Osteocyte (in vitro differentiated cells): ENCODE measurements at regions not wholly inside any gene's neighbourhood (a gene's known extent, or its start where the extent isn't known, plus 50 kb on each side); places are given as distances from the start of the nearest gene placed in this dataset.
A peak's percentile ranks its signal among the peaks of the same experiment; 100 is the strongest.
"Not testable (repeated sequence)": the region's sequence is repeated elsewhere in the genome, so short reads cannot be mapped to it uniquely, and the experiment has no call there.

Experiments
- DNase-seq: peaks from one replicate; pipeline ENCODE4 v3.0.0; 2021; ENCODE audit warnings: mixed read lengths; ENCODE audit not compliant: unreplicated experiment; ENCODE audit errors: extremely low spot score
- H3K27ac Mint-ChIP-seq: one replicate; pipeline ENCODE4 v1.8.0; 2021; ENCODE audit warnings: mild to moderate bottlenecking, mixed read lengths; ENCODE audit not compliant: unreplicated experiment
- H3K27me3 Mint-ChIP-seq: one replicate; pipeline ENCODE4 v1.8.0; 2021; ENCODE audit warnings: mixed read lengths; ENCODE audit not compliant: unreplicated experiment
- H3K36me3 Mint-ChIP-seq: one replicate; pipeline ENCODE4 v1.8.0; 2021; ENCODE audit warnings: mixed read lengths; ENCODE audit not compliant: unreplicated experiment
- H3K4me1 Mint-ChIP-seq: one replicate; pipeline ENCODE4 v1.8.0; 2021; ENCODE audit warnings: mixed read lengths; ENCODE audit not compliant: unreplicated experiment
- H3K4me3 Mint-ChIP-seq: one replicate; pipeline ENCODE4 v1.8.0; 2021; ENCODE audit warnings: mild to moderate bottlenecking, moderate library complexity, mixed read lengths; ENCODE audit not compliant: unreplicated experiment
- H3K9me3 Mint-ChIP-seq: one replicate; pipeline ENCODE4 v1.8.0; 2021; ENCODE audit warnings: mixed read lengths; ENCODE audit not compliant: unreplicated experiment

DNA sequence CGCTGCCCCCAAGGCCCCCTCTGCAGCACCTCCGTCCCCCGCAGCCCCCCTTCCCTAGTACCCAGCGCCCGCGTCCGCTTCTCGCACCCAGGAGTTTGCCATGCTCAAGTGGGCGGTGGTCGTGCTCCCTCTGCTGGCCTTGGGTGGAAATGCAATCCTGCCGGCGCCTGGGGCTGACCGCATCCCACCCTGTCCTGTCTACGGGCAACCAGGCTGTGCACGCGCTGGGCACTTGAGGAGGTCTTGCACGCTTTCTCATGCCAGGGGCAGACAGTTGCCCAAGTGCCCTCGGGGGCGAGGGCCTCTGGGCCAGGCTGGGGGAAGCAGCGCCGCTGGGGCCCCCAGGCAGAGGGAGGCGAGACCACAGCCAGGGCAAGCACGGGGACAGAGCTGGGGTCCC, 1450.7 kb upstream of the TPTE start:
- not testable (repeated sequence) for H3K36me3 Mint-ChIP-seq, H3K4me1 Mint-ChIP-seq, H3K27me3 Mint-ChIP-seq, H3K9me3 Mint-ChIP-seq, H3K4me3 Mint-ChIP-seq, H3K27ac Mint-ChIP-seq
- DNase-seq: peak; percentile 80

DNA sequence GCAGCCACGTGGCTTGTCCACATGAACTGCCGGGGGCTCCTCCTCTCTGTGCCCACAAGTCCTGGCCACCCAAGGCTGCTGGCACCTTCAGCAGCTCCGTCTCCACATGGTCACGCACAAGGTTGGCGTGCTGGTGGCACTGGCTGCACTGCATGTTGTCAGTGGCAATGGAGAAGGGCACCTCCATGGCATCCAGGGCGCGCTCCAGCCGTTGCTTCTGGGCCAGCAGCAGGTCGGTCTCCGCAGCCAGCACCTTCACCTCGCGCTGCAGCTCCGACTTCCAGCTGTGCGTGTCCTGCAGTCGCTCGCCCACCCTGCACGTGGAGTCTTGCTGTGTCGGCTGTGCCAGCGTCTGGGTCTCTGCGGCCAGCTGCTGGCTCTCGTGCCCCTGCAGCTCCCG, 1448.4 kb upstream of the TPTE start:
- H3K27me3 Mint-ChIP-seq, H3K9me3 Mint-ChIP-seq, H3K4me3 Mint-ChIP-seq, H3K4me1 Mint-ChIP-seq, H3K36me3 Mint-ChIP-seq, DNase-seq, H3K27ac Mint-ChIP-seq: not testable (repeated sequence)

- not testable (repeated sequence) for H3K9me3 Mint-ChIP-seq
Measured at GRCh38 chr21:9074772-9075171, 1446.6 kb upstream of the TPTE start.

GRCh38 chr21:9083091-9083826, 1438.1 kb upstream of the TPTE start:
- not testable (repeated sequence) for DNase-seq, H3K36me3 Mint-ChIP-seq, H3K4me3 Mint-ChIP-seq, H3K27ac Mint-ChIP-seq, H3K27me3 Mint-ChIP-seq, H3K9me3 Mint-ChIP-seq, H3K4me1 Mint-ChIP-seq

More at GRCh38 chr21:9074772-9075171, 1446.6 kb upstream of the TPTE start:
- not testable (repeated sequence) for H3K4me3 Mint-ChIP-seq, H3K27me3 Mint-ChIP-seq, H3K27ac Mint-ChIP-seq, DNase-seq, H3K4me1 Mint-ChIP-seq, H3K36me3 Mint-ChIP-seq

DNA sequence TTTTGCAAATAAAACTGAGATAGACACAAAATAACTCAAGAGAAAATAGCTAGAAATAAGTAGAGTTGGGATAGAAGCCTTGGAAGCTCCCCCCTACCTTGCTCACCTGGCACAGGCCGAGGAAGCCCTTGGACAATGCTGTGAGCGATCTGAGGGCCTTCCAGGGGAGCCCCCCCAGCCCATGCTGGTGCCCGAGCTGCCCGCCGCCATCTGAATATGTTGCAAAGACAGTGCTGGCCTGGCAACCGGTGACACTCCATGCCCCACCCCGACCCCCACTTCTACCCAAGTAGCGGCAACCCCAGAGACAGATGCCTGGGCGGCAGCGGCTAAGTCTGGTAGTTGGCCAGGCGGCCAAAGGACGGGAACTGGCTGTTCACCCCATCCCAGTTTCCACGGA, 1435.1 kb upstream of the TPTE start:
- not testable (repeated sequence) for H3K36me3 Mint-ChIP-seq, H3K27ac Mint-ChIP-seq, H3K9me3 Mint-ChIP-seq, H3K27me3 Mint-ChIP-seq, H3K4me1 Mint-ChIP-seq, DNase-seq, H3K4me3 Mint-ChIP-seq

- not testable (repeated sequence) for H3K36me3 Mint-ChIP-seq, H3K27ac Mint-ChIP-seq, H3K27me3 Mint-ChIP-seq, H3K9me3 Mint-ChIP-seq, H3K4me3 Mint-ChIP-seq, H3K4me1 Mint-ChIP-seq, DNase-seq
Measured at GRCh38 chr21:9087816-9088215, 1433.6 kb upstream of the TPTE start.

GRCh38 chr21:9129741-9130140, 1391.6 kb upstream of the TPTE start:
- not testable (repeated sequence) for H3K27me3 Mint-ChIP-seq, H3K27ac Mint-ChIP-seq, DNase-seq, H3K4me3 Mint-ChIP-seq, H3K4me1 Mint-ChIP-seq, H3K36me3 Mint-ChIP-seq, H3K9me3 Mint-ChIP-seq

DNA sequence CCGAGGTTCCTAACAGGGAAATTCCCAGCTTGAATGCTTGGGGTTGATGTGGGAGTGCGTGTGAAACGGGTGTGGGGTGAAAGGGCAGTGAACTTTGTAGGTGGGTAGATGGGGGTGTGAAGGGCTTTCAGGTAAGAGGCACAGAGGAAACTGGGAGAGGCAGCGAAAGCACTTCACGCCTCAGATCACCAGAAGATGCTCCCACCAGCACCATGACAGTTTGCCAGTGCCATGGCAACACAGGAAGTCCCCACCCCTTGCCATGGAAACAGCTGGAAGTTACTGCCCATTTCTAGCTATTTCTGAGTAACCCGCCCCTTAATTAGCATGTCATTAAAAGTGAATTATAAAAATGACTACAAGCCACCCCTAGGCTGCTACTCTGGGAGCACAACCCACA, 1390.6 kb upstream of the TPTE start:
- H3K36me3 Mint-ChIP-seq, H3K4me3 Mint-ChIP-seq, H3K27me3 Mint-ChIP-seq, H3K27ac Mint-ChIP-seq, H3K4me1 Mint-ChIP-seq, H3K9me3 Mint-ChIP-seq: not testable (repeated sequence)
- peak; percentile 67 for DNase-seq
